ENCODE measurements at regions not wholly inside any gene's neighbourhood (a gene's known extent, or its start where the extent isn't known, plus 50 kb on each side); places are given as distances from the start of the nearest gene placed in this dataset.

GRCh38 chr7:12067156-12067831 lies 143.8 kb upstream of the TMEM106B start:
- TF ChIP-seq ZNF561 (tag by site-specific recombination; IDR thresholded peaks at IDR 0.05; ENCODE audit: borderline replicate concordance) (no peak), GLI4 (tag by site-specific recombination; IDR thresholded peaks at IDR 0.05) (no peak), EGR2 (tag by site-specific recombination; IDR thresholded peaks at IDR 0.05; ENCODE audit: low read depth) (no peak), ZNF670 (tag by site-specific recombination; IDR thresholded peaks at IDR 0.05; ENCODE audit: low read depth) (no peak), ZNF654 (tag by site-specific recombination; IDR thresholded peaks at IDR 0.05; ENCODE audit: low read depth) (peak; percentile 80)
- TF ChIP-seq, protein P1, sequence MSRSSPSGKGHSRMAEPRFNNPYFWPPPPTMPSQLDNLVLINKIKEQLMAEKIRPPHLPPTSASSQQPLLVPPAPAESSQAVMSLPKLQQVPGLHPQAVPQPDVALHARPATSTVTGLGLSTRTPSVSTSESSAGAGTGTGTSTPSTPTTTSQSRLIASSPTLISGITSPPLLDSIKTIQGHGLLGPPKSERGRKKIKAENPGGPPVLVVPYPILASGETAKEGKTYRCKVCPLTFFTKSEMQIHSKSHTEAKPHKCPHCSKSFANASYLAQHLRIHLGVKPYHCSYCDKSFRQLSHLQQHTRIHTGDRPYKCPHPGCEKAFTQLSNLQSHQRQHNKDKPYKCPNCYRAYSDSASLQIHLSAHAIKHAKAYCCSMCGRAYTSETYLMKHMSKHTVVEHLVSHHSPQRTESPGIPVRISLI (tag by site-specific recombination; IDR thresholded peaks at IDR 0.05), result no peak
- TF ChIP-seq, protein P2, sequence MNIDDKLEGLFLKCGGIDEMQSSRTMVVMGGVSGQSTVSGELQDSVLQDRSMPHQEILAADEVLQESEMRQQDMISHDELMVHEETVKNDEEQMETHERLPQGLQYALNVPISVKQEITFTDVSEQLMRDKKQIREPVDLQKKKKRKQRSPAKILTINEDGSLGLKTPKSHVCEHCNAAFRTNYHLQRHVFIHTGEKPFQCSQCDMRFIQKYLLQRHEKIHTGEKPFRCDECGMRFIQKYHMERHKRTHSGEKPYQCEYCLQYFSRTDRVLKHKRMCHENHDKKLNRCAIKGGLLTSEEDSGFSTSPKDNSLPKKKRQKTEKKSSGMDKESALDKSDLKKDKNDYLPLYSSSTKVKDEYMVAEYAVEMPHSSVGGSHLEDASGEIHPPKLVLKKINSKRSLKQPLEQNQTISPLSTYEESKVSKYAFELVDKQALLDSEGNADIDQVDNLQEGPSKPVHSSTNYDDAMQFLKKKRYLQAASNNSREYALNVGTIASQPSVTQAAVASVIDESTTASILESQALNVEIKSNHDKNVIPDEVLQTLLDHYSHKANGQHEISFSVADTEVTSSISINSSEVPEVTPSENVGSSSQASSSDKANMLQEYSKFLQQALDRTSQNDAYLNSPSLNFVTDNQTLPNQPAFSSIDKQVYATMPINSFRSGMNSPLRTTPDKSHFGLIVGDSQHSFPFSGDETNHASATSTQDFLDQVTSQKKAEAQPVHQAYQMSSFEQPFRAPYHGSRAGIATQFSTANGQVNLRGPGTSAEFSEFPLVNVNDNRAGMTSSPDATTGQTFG (tag by site-specific recombination; IDR thresholded peaks at IDR 0.05; ENCODE audit: borderline replicate concordance), result no peak
- TF ChIP-seq, protein P3, sequence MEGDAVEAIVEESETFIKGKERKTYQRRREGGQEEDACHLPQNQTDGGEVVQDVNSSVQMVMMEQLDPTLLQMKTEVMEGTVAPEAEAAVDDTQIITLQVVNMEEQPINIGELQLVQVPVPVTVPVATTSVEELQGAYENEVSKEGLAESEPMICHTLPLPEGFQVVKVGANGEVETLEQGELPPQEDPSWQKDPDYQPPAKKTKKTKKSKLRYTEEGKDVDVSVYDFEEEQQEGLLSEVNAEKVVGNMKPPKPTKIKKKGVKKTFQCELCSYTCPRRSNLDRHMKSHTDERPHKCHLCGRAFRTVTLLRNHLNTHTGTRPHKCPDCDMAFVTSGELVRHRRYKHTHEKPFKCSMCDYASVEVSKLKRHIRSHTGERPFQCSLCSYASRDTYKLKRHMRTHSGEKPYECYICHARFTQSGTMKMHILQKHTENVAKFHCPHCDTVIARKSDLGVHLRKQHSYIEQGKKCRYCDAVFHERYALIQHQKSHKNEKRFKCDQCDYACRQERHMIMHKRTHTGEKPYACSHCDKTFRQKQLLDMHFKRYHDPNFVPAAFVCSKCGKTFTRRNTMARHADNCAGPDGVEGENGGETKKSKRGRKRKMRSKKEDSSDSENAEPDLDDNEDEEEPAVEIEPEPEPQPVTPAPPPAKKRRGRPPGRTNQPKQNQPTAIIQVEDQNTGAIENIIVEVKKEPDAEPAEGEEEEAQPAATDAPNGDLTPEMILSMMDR (tag by site-specific recombination; IDR thresholded peaks at IDR 0.05), result 0 out of 2 replicates have a peak, but pooled peaks have one; percentile 13
- Histone ChIP-seq H3K9me3 (ENCODE audit: control insufficient read depth, insufficient read depth, low read depth, low read length) (no peaks in the 10 kb centered on the region), H3K4me1 (ENCODE audit: control insufficient read depth, insufficient read depth, low read length) (no peaks in the 10 kb centered on the region), H3K4me3 (ENCODE audit: low read depth, low read length) (no peak overlapping the region), H3K27ac (ENCODE audit: extremely low read depth, low read depth, low read length) (no peak overlapping the region), H3K36me3 (ENCODE audit: control insufficient read depth in 2 of 2, insufficient read depth in 1 of 2, low read length in 2 of 2) (no peaks in the 10 kb centered on the region)
- ChIA-PET CTCF (interaction anchor here (0.6 to 1.2 kb wide), 3 partner anchors 60 to 557 kb away, joined by 3 to 4 read pairs (median 3); no protein-coding TSS in a partner anchor), POLR2A (no interaction called here)

GRCh38 chr7:12069757-12070156 lies 141.3 kb upstream of the TMEM106B start:
- Histone ChIP-seq H3K4me1 (ENCODE audit: control insufficient read depth, insufficient read depth, low read length) (no peaks in the 10 kb centered on the region), H3K9me3 (ENCODE audit: control insufficient read depth, insufficient read depth, low read depth, low read length) (no peaks in the 10 kb centered on the region), H3K4me3 (ENCODE audit: low read depth, low read length) (no peak overlapping the region), H3K27ac (ENCODE audit: extremely low read depth, low read depth, low read length) (no peak overlapping the region), H3K36me3 (ENCODE audit: control insufficient read depth in 2 of 2, insufficient read depth in 1 of 2, low read length in 2 of 2) (no peaks in the 10 kb centered on the region)
- TF ChIP-seq ZNF10 (tag by site-specific recombination; IDR thresholded peaks at IDR 0.05) (no peak), SETDB1 (IDR thresholded peaks at IDR 0.05; ENCODE audit: insufficient read length, low read length) (no peak), ZBTB44 (tag by site-specific recombination; IDR thresholded peaks at IDR 0.05) (no peak), ZNF23 (tag by site-specific recombination; IDR thresholded peaks at IDR 0.05; ENCODE audit: borderline replicate concordance) (no peak)
- CTCF ChIA-PET, result interaction anchor here (0.6 to 0.7 kb wide), 3 partner anchors 92 to 261 kb away, joined by 3 read pairs; no protein-coding TSS in a partner anchor
- POLR2A ChIA-PET, result no interaction called here

DNA sequence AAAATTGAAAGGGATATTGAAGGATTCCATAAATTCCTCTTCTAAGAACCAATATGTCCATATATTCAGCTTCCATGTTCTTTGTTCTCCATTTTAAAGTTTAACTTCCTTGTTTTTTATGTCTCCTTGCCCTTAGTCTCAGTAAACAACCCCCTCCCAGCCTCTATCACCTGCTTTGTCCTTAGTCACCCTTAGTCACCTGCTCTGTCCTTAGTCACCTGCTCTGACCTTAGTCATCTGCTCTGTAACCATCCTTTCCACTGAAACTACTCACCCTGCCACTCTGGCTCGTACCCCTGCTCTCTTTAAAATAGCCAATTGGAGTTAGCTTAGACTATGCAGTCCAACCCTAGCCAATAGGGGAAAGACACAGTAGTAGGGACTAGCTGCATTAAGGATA lies 136.2 kb upstream of the TMEM106B start:
- ChIA-PET POLR2A (no interaction called here), CTCF (no interaction called here)
- no peak overlapping the region for H3K4me3 ChIP-seq (ENCODE audit: low read depth, low read length)
- no peaks in the 10 kb centered on the region for H3K36me3 ChIP-seq (ENCODE audit: control insufficient read depth in 2 of 2, insufficient read depth in 1 of 2, low read length in 2 of 2)
- no peaks in the 10 kb centered on the region for H3K4me1 ChIP-seq (ENCODE audit: control insufficient read depth, insufficient read depth, low read length)
- H3K9me3 ChIP-seq (ENCODE audit: control insufficient read depth, insufficient read depth, low read depth, low read length), result no peaks in the 10 kb centered on the region
- H3K27ac ChIP-seq (ENCODE audit: extremely low read depth, low read depth, low read length), result no peak overlapping the region
- TF ChIP-seq ZBTB48 (tag by site-specific recombination; IDR thresholded peaks at IDR 0.05) (no peak), ZBTB21 (tag by site-specific recombination; IDR thresholded peaks at IDR 0.05) (no peak), ZNF114 (tag by site-specific recombination; IDR thresholded peaks at IDR 0.05) (no peak), GLIS2 (tag by site-specific recombination; IDR thresholded peaks at IDR 0.05) (no peak), PRDM4 (tag by site-specific recombination; IDR thresholded peaks at IDR 0.05) (no peak)

Measured in HEK293 (cell line).